GM21737 (cell line): ENCODE measurements at regions not wholly inside any gene's neighbourhood (a gene's known extent, or its start where the extent isn't known, plus 50 kb on each side); places are given as distances from the start of the nearest gene placed in this dataset.
"Not testable (repeated sequence)": the region's sequence is repeated elsewhere in the genome, so short reads cannot be mapped to it uniquely, and the experiment has no call there.

Experiments used
- ATAC-seq: cut with Tn5 transposase; IDR thresholded peaks from one replicate; pipeline ENCODE4 v1.9.1; 2021; ENCODE audit warnings: mild to moderate bottlenecking, moderate library complexity; ENCODE audit not compliant: unreplicated experiment

DNA sequence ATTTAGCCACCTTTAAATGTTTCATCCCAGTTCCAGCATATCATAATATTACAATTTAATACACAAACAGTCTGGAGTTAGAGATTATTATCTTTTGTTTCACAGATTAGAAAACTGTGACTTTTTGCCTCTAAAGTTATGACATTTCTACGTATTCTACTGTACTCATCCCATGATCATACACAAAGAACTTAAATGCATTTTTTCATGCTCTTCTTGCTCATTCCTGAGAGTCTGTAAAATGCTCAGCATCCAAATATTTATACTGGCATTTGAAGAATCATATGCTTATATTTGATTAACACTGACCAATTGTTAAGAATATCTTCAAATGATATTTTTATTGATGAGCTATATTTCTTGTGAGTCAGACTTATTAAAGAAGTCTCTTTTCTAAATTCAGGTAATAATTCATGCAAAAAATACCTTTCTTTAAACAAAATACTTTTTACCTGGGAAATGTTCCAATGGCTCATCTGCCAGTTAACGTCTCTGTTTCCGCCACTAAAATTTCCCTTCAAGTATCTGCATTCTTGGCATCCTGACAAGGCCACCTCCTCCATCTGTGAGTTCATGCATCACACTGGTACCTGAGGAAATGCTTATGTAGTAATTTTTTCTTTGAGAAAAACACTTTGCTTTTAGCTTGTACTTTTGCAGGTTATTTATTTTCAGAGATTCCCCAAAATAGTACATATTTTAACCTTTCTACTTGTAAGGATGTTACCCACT is 139.6 kb upstream of the RASA1 start:
- no peak for ATAC-seq

DNA sequence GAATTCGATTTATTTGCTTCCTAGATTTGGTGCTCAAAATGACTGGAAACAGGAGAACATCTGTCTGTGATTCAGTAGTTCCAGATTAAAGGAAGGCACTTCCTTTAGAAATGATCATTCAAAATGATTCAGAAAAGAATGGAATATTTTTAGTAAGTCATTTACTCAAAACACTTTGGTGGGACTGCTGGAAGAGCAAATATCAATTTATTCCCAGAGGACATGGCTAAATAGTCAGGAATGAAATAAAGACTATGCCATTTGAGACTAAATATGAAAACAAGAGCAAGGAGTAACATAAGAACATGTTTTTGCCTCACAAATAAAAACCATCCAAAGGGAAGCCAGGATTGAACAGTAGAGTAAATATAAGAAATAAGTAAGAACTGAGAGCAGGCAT is 138.6 kb upstream of the RASA1 start:
- ATAC-seq, result no peak

DNA sequence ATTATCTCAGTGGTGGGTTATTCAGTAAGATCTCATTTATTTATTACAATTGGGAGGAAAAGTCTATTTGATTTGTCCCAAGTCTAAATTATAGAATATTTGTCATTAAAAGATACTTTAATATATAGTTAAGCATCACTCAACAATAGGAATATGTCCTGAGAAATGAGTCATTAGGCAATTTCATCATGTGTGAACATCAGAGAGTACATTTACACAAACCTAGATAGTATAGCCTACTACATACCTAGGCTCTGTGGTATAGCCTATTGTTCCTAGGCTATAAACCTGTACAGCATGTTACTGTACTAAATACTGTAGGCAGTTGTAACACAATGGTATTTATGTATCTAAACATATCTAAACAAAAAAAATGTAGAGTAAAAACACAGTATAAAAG is 135.0 kb upstream of the RASA1 start:
- ATAC-seq, result no peak

DNA sequence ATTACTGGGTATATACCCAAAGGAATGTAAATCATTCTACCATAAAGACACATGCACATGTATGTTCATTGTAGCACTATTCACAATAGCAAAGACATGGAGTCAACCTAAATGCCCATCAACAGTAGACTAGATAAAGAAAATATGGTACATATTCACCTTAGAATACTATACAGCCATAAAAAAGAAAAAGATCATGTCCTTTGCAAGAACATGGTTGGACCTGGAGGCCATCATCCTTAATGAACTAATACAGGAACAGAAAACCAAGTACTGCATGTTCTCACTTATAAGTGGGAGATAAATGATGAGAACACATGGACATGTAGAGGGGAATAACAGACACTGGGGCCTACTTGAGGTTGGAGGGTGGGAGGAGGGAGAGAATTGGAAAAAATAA is 133.2 kb upstream of the RASA1 start:
- ATAC-seq, result not testable (repeated sequence)

DNA sequence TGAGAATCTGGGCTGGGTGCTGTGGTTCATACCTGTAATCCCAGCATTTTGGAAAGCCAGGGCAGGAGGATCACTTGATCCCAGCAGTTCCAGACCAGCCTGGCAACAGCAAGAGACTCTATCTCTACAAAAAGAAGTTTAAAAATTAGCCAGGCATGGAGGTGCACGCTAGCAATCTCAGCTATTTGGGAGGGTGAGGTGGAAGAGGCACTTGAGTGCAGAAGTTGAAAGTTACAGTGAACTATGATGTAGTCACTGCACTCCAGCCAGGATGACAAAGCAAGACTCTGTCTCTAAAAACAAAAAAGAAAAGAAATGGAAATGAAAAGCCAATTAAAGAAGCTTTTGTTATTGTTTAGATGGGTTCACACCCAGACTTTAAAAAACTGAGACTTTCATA is 131.6 kb upstream of the RASA1 start:
- ATAC-seq, result no peak

DNA sequence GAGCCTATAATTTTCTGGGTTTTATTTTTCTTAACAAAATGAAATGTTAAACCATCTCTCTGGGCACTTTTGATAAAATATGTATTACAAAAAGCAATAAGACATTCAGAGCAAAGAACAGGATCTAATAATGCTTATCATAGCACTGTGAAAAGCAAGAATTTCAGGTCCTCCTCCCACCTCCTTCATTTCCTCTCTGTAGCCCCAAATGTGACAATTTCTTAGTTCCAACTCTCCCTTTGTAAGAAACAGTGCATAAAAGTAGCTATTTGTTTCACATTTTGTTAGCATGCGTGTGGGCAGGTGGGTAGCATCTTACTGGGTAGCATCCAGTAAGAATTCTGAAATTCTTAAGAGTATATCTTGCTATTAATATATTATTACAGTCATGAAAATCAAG is 130.9 kb upstream of the RASA1 start:
- ATAC-seq, result no peak

DNA sequence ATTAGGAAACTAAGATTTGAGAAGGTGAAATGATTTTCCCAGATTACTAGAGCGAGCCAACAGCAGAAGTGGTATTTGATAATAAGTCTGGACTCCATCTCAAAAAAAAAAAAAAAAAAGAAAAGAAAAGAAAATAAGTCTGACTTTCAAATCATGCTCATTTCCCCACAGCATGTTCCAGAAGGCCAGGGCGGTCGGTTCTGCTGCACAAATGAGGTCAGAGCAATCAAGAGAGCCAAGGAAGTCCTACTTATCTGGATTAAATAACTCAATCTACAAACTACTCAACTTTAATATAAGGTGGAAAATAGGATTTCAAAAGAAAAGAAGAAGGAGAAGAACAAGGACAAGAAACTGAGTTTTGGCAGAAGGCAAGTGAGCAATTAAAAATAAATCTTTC is 130.4 kb upstream of the RASA1 start:
- no peak for ATAC-seq

DNA sequence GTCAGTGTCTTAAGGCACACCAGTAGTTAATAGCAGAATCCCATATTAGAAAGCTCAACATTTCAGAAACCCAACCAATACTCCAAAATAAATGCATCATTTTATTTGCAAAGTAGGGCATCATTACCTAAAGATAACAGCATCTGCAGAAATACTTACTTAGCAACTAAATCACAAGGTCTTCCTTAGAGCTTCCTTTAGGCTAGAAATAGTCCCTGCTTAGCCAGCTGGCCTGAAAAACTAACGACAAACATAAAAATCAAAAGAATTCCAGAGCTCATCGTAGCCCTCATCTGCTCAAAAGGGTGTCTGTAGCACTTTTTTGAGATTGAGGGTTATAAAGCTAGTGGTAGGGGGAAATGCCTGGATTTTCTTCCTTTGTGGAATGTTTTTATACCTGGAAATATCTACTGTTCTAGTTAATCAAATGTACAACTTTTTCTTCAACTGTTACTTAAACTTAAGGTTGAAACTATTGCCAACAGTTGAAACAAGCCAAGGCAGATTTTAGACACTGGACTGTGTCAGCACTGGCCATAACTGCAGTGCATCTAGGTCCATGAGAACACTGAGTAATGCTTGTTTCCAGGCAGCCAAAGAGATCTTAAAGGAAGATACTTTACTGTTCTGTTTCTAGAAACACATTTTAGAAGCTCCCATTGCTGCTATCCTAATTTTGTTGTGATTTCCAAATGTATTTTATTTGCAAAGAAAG is 129.4 kb upstream of the RASA1 start:
- ATAC-seq, result no peak

DNA sequence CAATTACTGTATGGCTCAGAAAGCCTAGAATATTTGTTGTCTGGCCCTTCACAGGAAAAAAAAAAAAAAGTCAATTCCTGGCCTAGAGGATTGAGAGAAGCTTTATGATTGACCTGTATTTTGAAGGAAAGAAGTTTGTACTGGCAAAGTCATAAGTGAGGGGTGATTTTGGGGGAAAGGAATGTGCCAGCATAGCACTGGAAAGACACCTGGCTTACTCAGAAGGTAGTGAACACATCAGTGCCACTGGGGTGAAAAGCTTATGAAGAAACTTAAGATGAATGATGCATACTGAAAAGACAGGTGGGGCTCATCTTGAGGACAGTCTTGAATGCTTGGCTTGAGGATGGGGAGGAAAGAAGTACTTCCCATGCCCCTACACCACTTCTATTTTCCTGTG is 127.9 kb upstream of the RASA1 start:
- no peak for ATAC-seq

DNA sequence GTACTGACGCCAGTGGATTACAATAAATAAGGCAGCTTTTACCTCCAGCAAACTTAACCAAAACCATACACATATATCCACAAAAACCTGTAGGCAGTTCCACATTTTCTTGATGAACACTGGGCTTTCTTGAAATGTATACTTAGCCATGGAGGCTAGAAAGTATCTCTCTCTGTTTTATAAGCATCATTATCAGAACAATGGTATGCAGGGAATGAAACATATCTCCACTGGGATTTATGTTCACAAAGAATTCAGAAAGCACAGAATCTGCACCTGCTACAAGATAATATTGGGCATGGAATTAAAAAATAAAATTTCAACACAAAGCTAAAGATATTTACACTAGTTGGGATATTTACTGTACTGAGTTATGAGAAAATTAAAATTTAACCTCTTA is 126.1 kb upstream of the RASA1 start:
- ATAC-seq, result no peak

DNA sequence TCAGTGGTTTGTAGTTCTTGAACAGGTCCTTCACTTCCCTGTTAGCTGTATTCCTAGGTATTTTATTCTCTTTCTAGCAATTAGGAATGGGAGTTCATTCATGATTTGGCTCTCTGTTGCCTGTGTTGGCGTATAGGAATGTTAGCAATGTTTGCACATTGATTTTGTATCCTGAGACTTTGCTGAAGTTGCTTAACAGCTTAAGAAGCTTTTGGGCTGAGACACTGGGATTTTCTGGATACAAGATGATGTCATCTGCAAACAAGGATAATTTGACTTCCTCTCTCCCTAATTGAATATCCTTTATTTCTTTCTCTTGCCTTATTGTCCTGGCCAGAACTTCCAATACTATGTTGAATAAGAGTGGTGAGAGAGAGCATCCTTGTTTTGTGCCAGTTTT is 121.8 kb upstream of the RASA1 start:
- ATAC-seq, result not testable (repeated sequence)

DNA sequence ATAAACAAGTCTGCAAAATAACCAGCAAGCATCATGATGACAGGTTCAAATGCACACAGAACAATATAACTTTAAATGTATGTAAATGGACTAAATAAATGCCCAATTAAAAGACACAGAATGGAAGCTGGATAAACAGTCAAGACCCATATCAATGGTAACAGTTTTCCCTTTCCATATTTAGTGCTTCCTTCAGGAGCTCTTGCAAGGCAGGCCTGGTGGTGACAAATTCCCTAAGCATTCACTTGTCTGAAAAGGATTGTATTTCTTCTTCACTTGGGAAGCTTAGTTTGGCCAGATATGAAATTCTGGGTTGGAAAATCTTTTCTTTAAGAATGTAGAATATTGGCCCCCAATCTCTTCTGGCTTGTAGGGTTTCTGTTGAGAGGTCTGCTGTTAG is 120.2 kb upstream of the RASA1 start:
- no peak for ATAC-seq

DNA sequence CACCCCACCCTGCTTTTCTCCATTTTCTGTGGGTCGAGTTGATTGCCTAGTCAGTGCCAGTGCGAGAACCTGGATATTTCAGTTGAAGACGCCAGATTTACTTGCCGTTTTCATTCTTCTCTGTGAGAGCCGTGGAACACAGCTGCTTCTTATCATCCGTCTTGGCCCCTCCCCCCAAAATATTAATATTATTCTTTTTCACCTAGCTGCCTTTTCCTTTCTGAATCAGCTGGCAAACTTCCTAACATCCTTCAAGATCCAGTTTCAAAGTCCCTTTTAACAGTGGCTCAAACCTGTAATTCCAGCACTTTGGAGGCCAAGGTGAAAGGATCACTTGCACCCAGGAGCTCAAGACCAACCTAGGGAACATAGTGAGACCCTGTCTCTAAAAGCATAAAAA is 117.1 kb upstream of the RASA1 start:
- no peak for ATAC-seq

DNA sequence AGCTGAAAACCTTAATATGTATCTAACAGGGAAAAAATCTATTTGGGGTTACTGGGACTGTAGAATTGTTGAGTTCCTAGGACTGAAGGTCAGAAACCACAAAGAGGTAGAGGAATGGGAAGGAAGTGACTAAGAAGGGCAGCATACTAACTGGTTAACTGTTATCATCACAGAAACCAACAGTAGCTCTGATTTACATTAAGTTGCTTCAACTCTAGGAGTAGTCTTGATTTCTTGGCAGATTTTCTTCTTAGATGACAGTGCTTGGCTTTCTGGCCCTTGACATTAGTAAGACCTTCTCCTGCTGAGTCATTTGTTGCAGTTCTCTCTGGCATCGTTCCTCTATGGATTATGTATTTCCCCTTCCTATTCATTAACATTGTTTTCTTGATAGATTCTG is 116.1 kb upstream of the RASA1 start:
- ATAC-seq, result no peak

DNA sequence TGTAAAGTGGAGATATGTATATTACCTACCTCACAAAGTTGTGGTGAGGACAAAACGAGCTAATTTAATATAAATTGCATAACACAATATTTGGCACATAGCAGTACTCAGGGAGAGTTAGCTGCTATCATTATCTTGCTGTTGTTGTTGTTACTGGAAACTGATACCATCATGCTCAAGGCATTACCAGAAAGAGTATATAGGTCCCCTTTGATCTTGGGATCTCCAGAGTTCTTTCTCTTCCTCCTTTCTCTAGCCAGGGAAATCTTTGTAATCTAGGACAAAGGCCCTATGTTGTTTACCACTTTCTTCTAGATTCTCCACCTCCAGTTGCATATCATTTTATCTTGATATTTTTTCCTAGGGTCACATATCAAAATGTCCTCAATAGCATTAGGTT is 114.8 kb upstream of the RASA1 start:
- ATAC-seq, result no peak

DNA sequence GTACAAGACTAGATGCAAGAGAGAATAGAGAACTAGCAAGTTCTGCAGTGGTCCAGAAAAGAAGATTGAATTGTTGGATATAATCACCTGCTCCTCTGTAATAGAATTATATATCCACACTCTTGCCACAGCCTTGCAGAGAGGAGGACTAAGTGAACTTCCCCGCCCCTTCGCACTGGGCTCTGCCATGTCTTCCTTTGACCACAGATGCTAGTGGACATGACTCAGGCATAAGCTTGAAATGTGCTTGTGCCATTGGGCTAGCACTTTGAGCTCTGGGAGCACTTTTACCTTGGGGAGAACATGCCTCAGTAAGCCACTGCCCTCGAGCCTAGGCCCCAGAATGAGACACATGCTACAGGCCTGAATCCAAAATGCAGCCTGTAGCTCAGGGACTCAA is 113.5 kb upstream of the RASA1 start:
- no peak for ATAC-seq

DNA sequence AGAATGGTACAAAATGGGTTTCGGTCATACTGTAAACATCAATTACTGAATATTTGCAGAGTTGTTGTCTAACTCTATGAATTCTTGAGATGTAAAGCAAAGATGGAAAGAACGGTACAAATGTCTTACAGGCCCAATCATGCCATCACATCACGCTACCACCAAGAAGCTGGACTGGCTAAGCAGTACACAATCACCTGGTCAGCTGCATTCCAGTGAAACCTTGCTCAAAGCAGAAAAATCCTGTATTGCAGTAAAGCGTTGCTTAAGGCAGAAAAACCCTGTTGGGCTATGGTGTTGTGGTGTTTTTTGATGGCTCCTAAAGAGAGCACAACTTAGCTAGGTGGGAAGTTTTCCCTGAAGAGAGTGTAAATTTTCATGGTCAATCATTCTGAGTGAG is 112.6 kb upstream of the RASA1 start:
- no peak for ATAC-seq

DNA sequence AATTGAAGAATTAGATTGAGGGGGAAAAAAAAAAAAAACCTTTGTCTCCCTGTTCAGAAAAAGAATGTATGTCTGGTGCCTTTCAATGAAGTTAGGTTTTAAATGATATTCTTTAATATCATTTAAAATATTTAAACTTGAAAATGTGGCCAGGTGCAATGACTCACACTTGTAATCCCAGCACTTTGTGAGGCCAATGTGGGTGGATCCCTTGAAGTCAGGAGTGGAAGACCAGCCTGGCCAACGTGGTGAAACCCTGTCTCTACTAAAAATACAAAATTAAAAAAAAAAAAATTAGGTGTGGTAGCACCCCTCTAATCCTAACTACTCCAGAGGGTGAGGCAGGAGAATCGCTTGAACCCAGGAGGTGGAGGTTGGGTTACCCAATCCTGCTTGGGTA is 111.1 kb upstream of the RASA1 start:
- no peak for ATAC-seq

DNA sequence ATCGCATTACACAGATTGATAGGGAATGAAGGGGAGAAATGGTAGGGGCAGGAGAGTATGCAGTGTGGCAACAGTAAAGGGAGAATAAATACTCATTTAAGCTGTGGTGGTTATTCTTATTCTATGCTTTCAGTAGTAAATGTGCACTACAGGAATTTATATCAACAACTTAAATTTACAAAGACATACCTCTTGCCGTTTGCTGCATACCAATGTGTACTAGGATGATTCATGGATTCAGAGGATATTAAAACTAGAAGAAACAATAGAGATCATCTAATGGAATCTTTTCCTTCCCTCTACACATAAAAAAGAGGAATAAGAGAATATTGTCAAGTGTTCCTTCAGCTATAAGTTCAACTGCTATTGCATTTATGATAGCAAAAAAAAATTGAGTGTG is 103.3 kb upstream of the RASA1 start:
- no peak for ATAC-seq

DNA sequence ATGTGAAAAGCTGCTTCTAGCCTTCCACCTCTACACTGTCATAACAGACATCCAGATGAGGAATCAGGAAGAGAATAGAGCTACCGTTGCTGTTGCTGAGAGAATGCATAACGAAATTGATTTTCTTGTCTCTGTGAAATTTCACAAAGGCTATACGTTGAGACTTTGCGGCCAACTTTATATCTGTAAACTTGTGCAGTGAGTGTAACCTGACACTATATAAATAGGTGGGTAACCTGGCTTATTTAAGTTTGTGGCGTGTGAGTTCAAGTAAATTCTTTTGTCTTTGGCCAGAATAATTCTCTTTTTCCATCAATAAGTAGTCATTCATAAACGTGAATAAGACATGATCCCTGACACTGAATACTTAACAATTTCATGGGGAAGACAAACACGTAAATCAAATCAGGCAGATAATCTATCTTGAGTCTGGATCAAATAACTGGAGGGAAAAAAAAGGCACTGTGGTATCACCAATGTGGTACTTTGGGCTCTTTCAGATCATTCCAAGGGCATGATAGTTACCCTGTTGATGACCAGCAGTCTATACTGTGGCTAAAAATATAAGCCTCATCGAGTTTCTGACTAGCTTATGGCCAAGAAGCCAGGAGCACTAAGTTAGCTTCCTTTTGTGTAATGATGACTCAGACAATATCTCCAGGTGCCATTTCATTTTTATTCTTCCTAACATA is 98.2 kb upstream of the RASA1 start:
- no peak for ATAC-seq

DNA sequence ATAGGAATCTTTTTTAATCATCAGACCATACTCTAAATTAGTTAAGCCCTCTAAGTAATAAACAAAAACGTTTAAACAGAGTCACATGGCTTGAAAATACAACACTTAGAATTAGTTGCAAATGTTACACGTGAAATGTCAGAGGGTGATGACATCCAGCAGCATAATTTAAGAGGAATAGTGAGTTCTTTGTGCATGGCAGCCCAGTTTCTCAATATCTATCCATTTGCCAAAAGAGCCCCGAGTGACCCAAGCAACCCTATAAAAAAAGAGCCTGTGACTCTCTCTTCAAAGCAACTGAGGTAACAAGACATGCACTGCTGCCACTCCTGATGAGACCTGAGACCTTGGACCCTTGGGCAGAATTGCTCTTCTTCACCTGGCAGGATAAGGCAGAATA is 96.9 kb upstream of the RASA1 start:
- ATAC-seq, result no peak

DNA sequence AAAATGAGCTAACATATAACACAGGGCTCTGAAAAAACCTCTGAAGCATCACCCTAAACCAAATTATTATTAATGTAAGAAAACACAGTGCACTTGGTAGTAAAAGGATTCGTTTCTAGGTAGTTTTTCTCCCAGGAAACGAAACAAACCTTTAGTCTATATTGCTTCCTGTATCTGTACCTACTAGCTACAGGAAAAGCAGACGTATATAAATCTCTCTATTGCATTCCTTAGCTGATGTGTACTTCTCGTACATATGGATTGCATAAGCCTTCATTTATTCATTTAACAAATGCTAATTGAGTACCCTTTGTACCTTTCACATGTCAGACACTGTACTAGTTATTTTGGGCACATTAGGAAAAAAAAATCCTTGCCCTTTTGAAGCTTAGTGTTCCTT is 85.0 kb upstream of the RASA1 start:
- no peak for ATAC-seq
